Bronchial epithelial cell (primary cell): ENCODE measurements at regions not wholly inside any gene's neighbourhood (a gene's known extent, or its start where the extent isn't known, plus 50 kb on each side); places are given as distances from the start of the nearest gene placed in this dataset.

Experiments
- DNase-seq: peaks from one replicate; pipeline ENCODE4 v3.0.0-alpha.2; 2010; ENCODE audit warnings: low read depth
- FAIRE-seq: peaks from 2 replicates; lab custom pipeline; 2011; peaks lifted over from hg19 to GRCh38; lab: Jason Lieb, UNC
- H3K27me3 ChIP-seq: 2 replicates; pipeline ENCODE4 v1.5.1; 2011; ENCODE audit warnings: low read length; ENCODE audit not compliant: control insufficient read depth, insufficient read depth
- H3K36me3 ChIP-seq: 2 replicates; pipeline ENCODE4 v1.5.1; 2011; ENCODE audit warnings: low read length; ENCODE audit not compliant: control insufficient read depth, insufficient read depth
- H3K4me3 ChIP-seq: 2 replicates; pipeline ENCODE4 v1.5.1; 2011; ENCODE audit warnings: mild to moderate bottlenecking, low read depth, low read length, control low read depth
- CTCF ChIP-seq: IDR thresholded peaks from 2 replicates; pipeline ENCODE4 v1.5.1; 2011; ENCODE audit warnings: mild to moderate bottlenecking, moderate library complexity, low read length, control low read depth, inconsistent platforms; ENCODE audit not compliant: insufficient read depth, severe bottlenecking

- TF ChIP-seq CTCF, result no peak
- peak; percentile 43 for FAIRE-seq
- no peak overlapping the region for H3K4me3 ChIP-seq
- peak; percentile 92 for DNase-seq
- H3K27me3 ChIP-seq, result no peaks in the 10 kb centered on the region
- no peaks in the 10 kb centered on the region for H3K36me3 ChIP-seq
Measured at GRCh38 chr13:34035676-34036325, 217.9 kb downstream of the RFC3 start.

- peak; percentile 45 for DNase-seq
- no peak for TF ChIP-seq CTCF
Measured at GRCh38 chr13:34037636-34038540, 219.9 kb downstream of the RFC3 start.

GRCh38 chr13:34038541-34039068 lies 220.7 kb downstream of the RFC3 start:
- no peak for TF ChIP-seq CTCF
- FAIRE-seq (no peak), DNase-seq (no peak)
- Histone ChIP-seq H3K36me3 (no peaks in the 10 kb centered on the region), H3K27me3 (no peaks in the 10 kb centered on the region), H3K4me3 (no peak overlapping the region)

More at GRCh38 chr13:34037636-34038540, 219.9 kb downstream of the RFC3 start:
- Histone ChIP-seq H3K4me3 (no peak overlapping the region), H3K36me3 (no peaks in the 10 kb centered on the region), H3K27me3 (no peaks in the 10 kb centered on the region)
- FAIRE-seq, result no peak

- no peaks in the 10 kb centered on the region for H3K27me3 ChIP-seq
- H3K4me3 ChIP-seq, result no peak overlapping the region
- H3K36me3 ChIP-seq, result no peaks in the 10 kb centered on the region
- DNase-seq (no peak), FAIRE-seq (no peak)
- TF ChIP-seq CTCF, result no peak
Measured at GRCh38 chr13:34039678-34040077, 221.7 kb downstream of the RFC3 start.

GRCh38 chr13:34040863-34041262 lies 222.9 kb downstream of the RFC3 start:
- TF ChIP-seq CTCF, result no peak
- FAIRE-seq, result no peak
- H3K36me3 ChIP-seq, result no peaks in the 10 kb centered on the region

More at GRCh38 chr13:34040863-34041262, 222.9 kb downstream of the RFC3 start:
- H3K4me3 ChIP-seq, result no peak overlapping the region
- no peaks in the 10 kb centered on the region for H3K27me3 ChIP-seq
- no peak for DNase-seq
